Kasumi-1 (cell line): ENCODE measurements at regions not wholly inside any gene's neighbourhood (a gene's known extent, or its start where the extent isn't known, plus 50 kb on each side); places are given as distances from the start of the nearest gene placed in this dataset.
"Not testable (repeated sequence)": the region's sequence is repeated elsewhere in the genome, so short reads cannot be mapped to it uniquely, and the experiment has no call there.

ENCODE experiments used
- DNase-seq, 2 experiments: peaks; one replicate each; lab custom pipeline; 2025; lab: John Stamatoyannopoulos, UW

DNA sequence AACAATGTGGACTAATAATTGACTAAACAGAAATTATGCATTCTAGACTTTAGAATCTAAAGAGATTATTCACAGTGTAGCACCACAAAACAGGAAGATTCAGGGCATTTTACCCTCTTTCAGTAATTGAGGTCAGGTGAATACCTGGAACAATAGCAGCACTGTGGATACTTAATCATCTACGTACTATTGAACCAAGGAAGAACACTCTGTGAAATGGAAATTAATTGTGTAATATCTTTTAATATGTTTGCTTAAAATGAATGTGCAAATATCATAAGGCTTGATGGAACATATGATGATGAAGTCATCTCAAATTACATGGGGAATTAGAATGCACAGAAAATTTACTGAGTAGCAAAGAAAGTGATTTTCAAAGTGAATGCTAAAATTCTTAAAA is 68.5 kb upstream of the MAP9 start:
- DNase-seq: no peak

GRCh38 chr4:155444721-155445120 is 68.0 kb upstream of the MAP9 start:
- no peak for DNase-seq

GRCh38 chr4:155442267-155443105 is 65.7 kb upstream of the MAP9 start:
- peak; percentile 55 to 62 for DNase-seq

GRCh38 chr4:155441475-155441874 is 64.7 kb upstream of the MAP9 start:
- DNase-seq: no peak

DNA sequence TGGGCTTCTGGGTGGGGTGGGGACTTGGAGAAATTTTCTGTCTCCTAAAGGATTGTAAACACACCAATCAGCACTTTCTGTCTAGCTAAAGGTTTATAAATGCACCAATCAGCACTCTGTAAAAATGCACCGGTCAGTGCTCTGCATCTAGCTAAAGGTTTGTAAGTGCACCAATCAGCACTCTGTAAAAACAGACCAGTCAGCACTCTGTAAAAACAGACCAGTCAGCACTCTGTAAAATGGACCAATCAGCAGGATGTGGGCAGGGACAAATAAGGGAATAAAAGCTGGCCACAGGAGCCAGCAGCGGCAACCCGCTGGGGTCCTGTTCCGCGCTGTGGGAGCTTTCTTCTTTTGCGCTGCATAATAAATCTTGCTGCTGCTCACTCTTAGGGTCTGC is 63.0 kb upstream of the MAP9 start:
- DNase-seq: not testable (repeated sequence)

DNA sequence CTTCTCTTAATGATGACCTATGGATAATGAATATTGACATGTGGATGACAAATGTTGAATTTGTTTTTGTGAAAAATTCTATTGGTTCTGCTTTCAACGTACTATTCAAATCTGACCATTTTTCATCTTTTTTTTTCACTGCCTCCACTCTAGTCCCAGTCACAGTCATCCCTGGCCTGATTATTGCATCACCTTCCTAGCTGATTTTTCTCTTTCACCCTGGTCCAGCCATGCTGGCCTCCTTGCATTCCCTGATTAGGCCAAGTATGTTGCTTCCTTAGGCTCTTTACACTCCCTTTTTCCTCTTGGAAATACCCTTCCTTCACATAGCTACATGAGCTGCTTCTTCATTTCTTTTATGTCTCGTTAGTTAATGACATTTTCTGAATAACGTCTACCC is 58.1 kb upstream of the MAP9 start:
- DNase-seq: no peak

DNA sequence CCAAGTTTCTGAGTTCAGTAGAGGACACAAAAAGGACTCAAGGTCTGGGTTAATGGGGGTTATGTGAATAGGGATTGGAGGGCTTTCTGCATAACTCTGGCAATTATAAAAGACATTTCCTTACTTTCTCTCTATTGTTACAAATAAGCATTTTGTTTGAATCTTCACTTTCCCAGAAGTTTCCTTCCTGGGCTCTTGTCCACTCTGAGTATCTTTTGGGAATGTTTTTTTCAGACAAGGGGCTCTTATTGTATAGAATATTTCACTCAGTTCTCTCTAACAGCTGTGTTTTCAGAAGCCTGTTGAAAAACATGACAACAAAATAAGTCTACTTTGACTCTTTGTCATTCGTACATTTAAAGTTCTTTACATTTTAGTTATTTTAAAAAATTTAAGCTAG is 57.6 kb upstream of the MAP9 start:
- no peak for DNase-seq

DNA sequence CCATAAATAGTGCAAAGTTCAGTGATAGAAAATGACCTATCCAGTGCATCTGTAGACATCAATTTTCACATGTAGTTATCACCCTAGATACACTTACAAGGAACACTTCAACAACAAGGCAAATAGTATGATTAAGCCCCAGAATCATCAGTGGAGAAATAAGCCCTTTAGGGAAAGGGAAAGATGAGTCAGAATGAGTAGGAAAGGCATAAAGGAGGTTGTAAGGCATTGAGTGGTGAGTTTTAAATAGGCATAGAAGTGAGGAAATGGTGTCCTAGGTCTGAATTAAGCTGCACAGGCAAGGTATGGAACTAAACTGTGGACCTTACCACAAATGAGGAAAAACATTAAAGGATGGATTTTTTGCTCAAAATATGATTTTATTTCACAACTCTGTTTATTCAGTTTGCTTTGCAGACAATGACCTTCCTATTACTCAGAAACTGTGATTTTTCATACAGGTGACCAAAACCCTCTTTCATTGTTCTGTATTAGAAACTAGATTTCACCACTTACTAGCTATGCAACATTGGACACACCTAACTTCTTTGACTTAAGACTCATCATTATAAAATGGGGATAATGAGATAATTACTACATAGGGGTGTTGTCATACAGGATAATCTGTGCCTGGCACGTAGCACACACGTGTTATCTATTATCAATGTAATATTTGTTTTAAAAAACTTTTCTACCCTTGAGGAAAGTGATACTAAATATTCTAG is 57.0 kb upstream of the MAP9 start:
- no peak for DNase-seq

GRCh38 chr4:155430895-155431795 is 54.4 kb upstream of the MAP9 start:
- DNase-seq: no peak

GRCh38 chr4:155428128-155428527 is 51.4 kb upstream of the MAP9 start:
- DNase-seq: no peak

- no peak for DNase-seq
Measured at GRCh38 chr4:155426953-155427352, 50.2 kb upstream of the MAP9 start.
